GM19238 (cell line): ENCODE measurements at regions not wholly inside any gene's neighbourhood (a gene's known extent, or its start where the extent isn't known, plus 50 kb on each side); places are given as distances from the start of the nearest gene placed in this dataset.

Experiments used
- DNase-seq: peaks from one replicate; pipeline ENCODE4 v3.0.0; 2011; ENCODE audit warnings: low spot score; ENCODE audit not compliant: insufficient read length

GRCh38 chr4:24666816-24667477 is 82.6 kb upstream of the DHX15 start:
- no peak for DNase-seq

- no peak for DNase-seq
These were observed 84.6 kb upstream of the DHX15 start for GRCh38 chr4:24668956-24669355.

- DNase-seq, result no peak
These were observed 85.4 kb upstream of the DHX15 start for GRCh38 chr4:24669751-24670150.

- no peak for DNase-seq
These were observed 87.5 kb upstream of the DHX15 start for GRCh38 chr4:24671849-24672248.

DNA sequence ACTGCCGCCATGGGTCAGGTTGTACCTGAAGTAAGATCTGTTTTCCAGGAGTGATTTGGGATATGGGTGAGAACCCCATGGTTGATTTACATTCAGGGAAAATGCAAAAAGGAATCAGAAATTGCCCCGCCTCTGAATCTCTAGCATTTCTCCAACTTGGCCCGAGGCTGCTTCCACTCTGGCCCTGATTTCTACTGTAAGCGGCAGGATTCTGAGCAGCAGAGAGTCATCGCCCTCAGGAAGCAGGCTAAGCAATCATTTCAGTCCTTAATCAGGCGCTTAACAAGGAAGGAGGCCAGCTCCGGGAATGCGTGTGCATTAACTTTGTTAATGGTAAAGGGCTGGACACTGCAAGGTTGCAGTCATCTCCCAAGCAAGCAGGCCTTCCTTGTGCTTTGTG is 88.5 kb upstream of the DHX15 start:
- no peak for DNase-seq

DNA sequence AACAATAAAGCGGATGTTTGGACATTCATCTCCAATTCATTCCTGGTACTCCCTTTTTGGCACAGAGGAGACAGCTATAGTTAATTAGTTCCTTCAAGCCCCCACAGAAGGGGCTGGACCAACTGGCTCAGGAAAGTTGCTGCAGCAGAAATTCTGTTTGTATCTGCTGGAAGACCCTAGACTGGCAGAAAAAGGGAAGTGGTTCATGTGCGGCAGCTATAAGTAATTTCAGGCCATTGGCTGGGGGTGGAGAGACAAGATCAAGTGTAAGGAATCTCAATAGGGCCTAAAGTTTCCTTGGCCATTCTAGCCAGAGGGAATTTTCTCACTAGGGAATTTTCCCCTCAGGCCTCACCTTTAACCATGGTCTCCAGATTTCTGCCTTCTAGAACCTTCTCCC is 89.9 kb upstream of the DHX15 start:
- no peak for DNase-seq

- DNase-seq, result no peak
These were observed 91.5 kb upstream of the DHX15 start for GRCh38 chr4:24675721-24676389.

DNA sequence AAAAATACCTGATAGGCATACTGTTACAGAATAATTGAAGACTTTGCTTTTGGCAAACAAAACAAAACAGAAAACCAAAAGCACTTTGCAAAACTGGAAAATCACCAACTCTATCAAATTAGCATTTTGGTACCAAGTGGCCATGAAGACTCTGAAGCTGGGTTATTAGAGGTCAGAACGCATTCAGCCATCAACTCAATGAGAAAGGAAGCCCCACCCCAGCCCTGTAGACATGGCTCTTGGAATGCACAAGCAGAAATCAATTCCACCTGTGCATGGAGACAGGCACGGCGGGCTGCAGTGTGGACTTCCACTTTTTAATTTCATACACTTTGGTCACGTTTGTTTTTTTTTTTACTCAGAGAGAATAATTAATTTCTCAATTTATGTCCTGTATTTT is 93.6 kb upstream of the DHX15 start:
- DNase-seq, result no peak

DNA sequence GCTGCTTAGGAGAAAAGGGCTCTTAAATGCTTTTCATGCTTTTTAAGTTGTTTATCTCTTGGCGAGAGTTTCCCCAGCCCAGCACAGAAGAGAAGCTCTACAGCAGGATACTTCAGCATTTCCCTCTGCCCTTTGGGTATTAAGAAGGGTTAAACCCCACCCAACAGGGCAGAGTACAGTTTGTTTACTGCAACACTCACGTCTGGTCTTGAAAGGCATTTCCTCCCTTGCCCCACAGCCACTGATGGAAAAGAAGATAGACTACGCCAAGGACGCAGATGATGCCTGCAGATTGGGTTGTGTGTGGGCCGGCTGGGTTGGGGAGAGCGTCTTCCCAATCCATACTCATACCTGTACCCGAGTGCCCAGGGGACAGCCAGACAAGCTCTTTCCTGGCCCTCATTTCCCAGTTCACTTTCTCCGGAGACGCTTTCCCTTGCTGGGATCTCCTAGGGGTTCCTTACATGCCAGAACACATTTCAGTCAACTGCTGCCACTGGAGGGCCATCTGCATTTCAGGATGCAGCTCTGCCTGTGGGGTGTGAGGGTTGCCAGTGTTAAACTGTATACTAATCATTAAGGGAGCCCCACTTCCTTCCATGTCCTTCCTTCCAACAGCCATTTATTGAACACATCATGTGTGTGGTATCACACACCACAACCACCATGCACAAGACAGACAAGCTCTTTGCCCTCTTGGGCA is 96.5 kb upstream of the DHX15 start:
- DNase-seq, result no peak

- DNase-seq, result no peak
These were observed 98.8 kb upstream of the DHX15 start for GRCh38 chr4:24683116-24683515.

GRCh38 chr4:24686866-24687692 is 102.7 kb upstream of the DHX15 start:
- peak; percentile 16 for DNase-seq

DNA sequence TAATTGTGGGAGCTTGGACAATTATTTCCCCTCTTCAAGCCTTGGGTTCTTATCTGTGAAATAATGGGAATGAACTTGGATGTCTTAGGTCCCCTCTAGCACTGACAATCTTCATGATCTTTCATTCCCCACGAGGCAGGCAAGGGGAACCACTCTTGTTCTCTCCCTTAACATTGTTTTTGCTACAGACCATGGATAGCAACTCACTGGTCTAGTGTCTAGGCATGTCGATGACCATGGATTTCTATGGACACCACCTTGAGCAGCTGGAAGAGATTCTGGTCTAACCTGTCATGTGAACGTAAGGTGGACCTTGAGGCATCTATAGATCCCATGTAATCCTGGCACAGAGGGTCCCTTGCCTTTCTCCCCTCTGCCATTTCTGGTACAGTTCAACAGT is 104.1 kb upstream of the DHX15 start:
- no peak for DNase-seq

DNA sequence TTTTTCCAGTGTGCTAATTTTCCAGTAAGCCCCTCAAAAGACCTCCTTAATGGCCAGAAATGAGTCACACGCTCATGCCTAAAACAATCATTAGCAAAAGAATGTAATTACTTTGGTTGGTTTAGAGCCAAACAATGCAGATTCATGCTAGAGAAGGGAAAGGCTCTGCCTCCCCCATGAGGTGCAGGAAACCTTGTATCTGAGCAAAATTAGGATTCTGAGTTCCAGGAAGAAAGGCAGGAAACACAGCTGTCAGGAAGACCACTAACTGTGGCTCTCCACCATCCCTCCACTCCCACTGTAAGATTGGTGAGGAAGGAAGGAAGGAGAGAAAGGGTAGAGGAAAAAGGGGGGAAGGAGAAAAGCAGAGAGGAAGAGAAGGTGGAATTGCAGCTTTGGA is 104.9 kb upstream of the DHX15 start:
- no peak for DNase-seq

GRCh38 chr4:24690436-24690835 is 104.9 kb upstream of the SOD3 start:
- DNase-seq, result no peak

DNA sequence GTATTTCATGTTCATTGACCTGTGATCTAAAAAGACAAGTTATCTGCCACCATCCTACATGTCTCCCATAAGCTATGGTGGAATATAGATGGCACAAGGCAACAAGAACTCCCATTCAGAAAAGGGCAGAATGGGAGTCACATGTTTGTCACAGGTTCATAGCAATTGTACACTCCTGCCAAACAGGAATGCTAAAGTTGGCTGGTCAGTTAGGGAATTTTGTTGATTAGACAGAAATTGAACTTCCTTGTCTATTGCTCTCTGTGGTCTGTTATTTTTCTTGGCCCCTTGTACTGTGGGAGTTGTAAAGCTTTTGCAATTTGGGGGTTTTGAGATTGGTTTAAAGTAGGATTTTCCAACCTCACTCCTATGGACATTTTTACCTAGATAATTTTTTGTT is 101.7 kb upstream of the SOD3 start:
- no peak for DNase-seq

GRCh38 chr4:24700118-24700517 is 95.3 kb upstream of the SOD3 start:
- no peak for DNase-seq

DNA sequence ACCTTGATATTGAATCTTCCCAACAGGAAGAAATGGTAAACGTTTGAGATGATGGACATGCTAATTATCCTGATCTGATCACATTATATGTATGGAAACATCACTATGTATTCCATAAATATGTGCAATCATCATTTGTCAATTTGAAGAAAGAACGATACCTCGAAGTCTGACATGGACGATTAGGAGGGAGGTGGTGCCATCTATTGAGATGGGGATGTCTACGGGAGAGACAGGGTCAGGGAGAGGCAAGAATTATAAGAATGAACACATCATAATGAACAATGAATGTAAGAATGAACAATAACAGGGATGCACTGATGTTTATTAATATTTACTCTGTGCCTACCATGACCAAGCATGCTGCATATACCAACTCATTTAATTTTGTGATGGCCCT is 93.7 kb upstream of the SOD3 start:
- DNase-seq, result no peak

GRCh38 chr4:24702281-24702680 is 93.1 kb upstream of the SOD3 start:
- DNase-seq, result no peak

DNA sequence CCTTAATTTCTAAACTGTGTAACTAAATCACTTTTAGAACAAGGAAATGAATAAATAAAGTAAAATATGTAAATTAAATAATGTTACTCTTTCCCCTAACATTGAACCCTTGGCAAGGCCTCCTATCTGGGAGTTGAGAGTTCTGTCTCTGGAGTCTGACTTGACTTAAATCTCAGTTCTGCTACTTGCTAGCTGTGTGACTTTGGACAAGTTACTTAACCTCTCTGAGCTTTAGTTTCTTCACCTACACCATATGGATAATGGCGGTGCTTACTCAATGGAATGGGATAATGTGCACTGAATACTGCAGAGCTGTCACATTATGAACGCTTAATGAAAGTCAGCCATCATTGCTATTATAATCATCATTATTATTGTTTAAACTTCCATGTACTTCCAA is 92.1 kb upstream of the SOD3 start:
- DNase-seq, result no peak

DNA sequence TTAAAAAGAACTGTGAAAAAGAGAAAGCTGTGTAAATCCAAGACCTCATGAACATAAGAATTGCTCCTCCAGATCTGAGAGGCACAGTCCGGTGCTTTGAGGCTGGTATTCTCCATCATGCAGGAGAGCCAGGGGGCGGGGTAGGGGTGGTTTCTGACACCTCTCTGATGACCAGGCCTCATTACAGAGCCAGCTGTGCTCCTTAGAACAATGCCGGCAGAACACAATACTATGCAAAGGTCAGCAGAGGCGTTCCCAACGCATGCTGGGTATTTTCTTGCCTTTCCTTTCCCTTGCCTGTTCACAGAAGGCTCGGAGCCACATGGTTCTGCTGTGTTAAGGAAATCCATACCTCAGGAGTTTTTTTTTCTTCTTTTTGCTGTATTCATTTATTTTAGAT is 91.2 kb upstream of the SOD3 start:
- no peak for DNase-seq

DNA sequence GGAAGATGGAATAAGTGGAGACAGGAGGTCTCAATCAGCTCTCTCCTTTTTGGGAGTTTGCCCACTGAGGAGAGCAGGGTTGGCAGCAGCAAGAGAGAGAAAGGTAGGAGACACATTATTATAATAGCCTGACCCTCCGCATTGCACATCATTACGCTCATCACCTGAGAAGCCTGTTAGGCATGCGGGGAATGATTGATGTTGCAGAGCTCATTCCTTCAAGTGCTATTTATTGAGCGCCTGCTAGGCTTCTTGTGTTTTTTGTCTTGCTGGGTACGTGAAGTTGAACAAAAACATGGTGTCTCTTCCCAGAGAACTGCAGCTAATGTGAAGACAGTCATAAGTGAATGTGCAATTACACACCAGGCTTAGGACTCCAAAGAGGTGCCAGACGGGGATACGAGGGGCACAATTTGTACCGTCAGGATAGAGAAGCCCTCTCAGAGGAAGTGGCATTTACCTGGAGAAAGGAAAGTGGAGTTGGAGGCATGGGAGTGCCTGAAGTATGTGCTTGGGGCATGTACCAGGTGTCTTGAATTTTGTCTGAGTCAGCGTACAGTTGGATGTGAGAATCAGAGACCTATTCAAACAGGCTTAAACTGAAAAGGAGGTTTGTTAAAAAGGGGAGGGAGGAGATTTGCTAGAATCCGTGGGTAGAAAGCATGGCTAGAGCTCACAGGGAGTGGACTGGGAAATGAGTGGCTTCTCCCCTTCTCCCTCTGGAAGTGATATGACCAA is 90.2 kb upstream of the SOD3 start:
- DNase-seq, result no peak
